ENCODE measurements at regions not wholly inside any gene's neighbourhood (a gene's known extent, or its start where the extent isn't known, plus 50 kb on each side); places are given as distances from the start of the nearest gene placed in this dataset.
"Not testable (repeated sequence)": the region's sequence is repeated elsewhere in the genome, so short reads cannot be mapped to it uniquely, and the experiment has no call there.

DNA sequence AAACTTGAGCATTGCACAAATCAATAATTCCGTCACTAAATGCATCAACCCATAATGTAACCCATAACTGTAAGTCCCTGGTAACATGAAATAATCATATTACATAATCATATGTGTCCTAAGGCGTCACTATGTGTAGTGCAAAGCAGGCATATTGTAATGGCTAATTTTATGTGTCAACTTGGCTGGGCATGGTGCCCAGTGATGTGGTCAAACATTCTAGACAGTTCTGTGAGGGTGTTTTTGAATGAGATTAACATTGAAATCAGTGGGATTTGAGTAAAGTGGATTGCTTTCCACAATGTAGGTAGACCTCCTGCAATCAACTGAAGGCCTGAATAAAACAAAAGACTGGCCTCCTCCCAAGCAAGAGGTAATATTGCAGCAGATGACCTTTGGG, 794.4 kb upstream of the ACO1 start:
- no peak overlapping the region for H3K4ac ChIP-seq (ENCODE audit: low read depth, low read length)
- no peak overlapping the region for H2BK120ac ChIP-seq (ENCODE audit: insufficient read depth, low read length, poor library complexity)
- no peaks in the 10 kb centered on the region for H3K4me1 ChIP-seq (ENCODE audit: control insufficient read depth in 1 of 2, insufficient read depth in 2 of 2, low read length in 2 of 2)
- no peak overlapping the region for H3K9ac ChIP-seq (ENCODE audit: low read length)
- no peak overlapping the region for H4K91ac ChIP-seq (ENCODE audit: low read depth, low read length)
- no peak overlapping the region for H3K23ac ChIP-seq (ENCODE audit: low read length)
- no peak overlapping the region for H3K18ac ChIP-seq (ENCODE audit: low read length)
- no peak overlapping the region for H3K4me2 ChIP-seq (ENCODE audit: low read length)
- H2BK5ac ChIP-seq (ENCODE audit: low read depth, low read length, poor library complexity): no peak overlapping the region
- H4K12ac ChIP-seq (ENCODE audit: low read depth, low read length): no peak overlapping the region
- no peak overlapping the region for H2AFZ ChIP-seq (ENCODE audit: insufficient read depth, low read length, poor library complexity)
- H3K27ac ChIP-seq (ENCODE audit: low read depth, low read length): no peak overlapping the region
- H3K36me3 ChIP-seq (ENCODE audit: control insufficient read depth in 1 of 2, insufficient read depth in 2 of 2, low read length in 2 of 2): no peaks in the 10 kb centered on the region
- H4K8ac ChIP-seq (ENCODE audit: low read depth, low read length): no peak overlapping the region
- DNase-seq: no peak
- H2BK12ac ChIP-seq (ENCODE audit: low read length): no peak overlapping the region
- H3K9me3 ChIP-seq (ENCODE audit: insufficient read depth, low read depth, low read length): no peaks in the 10 kb centered on the region
- no peak overlapping the region for H3K14ac ChIP-seq (ENCODE audit: low read length)
- H3K27me3 ChIP-seq (ENCODE audit: insufficient read depth, low read length): no peaks in the 10 kb centered on the region
- no peaks in the 10 kb centered on the region for H3K79me1 ChIP-seq (ENCODE audit: low read length)
- no peak overlapping the region for H3K4me3 ChIP-seq (ENCODE audit: low read depth, low read length)
- no CpG with 5 or more reads among the region's 2 CpGs for WGBS (ENCODE audit: extremely low coverage, insufficient coverage, insufficient read length)
- H2AK5ac ChIP-seq (ENCODE audit: low read length): no peak overlapping the region
- H3K79me2 ChIP-seq (ENCODE audit: control insufficient read depth, insufficient read depth, low read length, poor library complexity): no peaks in the 10 kb centered on the region

DNA sequence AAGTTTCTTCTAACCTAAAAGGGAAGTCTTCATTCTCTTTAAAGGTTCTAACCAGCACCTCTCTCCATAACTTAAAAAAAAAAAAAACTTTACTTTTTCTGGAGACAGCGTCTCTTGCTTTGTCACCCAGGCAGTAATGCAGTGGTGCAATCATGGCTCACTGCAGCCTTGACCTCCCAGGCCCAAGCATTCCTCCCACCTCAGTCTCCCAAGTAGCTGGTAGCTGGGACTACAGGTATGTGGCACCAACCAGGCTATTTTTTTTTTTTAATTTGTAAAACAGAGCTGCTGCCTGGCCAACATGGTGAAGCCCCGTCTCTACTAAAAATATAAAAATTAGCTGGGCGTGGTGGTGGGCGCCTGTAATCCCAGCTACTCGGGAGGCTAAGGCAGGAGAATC, 787.4 kb upstream of the ACO1 start:
- not testable (repeated sequence) for H2AFZ ChIP-seq (ENCODE audit: insufficient read depth, low read length, poor library complexity); H3K79me1 ChIP-seq (ENCODE audit: low read length); H3K36me3 ChIP-seq (ENCODE audit: control insufficient read depth in 1 of 2, insufficient read depth in 2 of 2, low read length in 2 of 2); H3K23ac ChIP-seq (ENCODE audit: low read length); H3K27me3 ChIP-seq (ENCODE audit: insufficient read depth, low read length); H4K12ac ChIP-seq (ENCODE audit: low read depth, low read length); H3K79me2 ChIP-seq (ENCODE audit: control insufficient read depth, insufficient read depth, low read length, poor library complexity); H2AK5ac ChIP-seq (ENCODE audit: low read length); H3K9ac ChIP-seq (ENCODE audit: low read length); H3K4ac ChIP-seq (ENCODE audit: low read depth, low read length); DNase-seq; H3K27ac ChIP-seq (ENCODE audit: low read depth, low read length); H3K18ac ChIP-seq (ENCODE audit: low read length); H3K14ac ChIP-seq (ENCODE audit: low read length); H3K4me2 ChIP-seq (ENCODE audit: low read length); H3K4me3 ChIP-seq (ENCODE audit: low read depth, low read length); H4K8ac ChIP-seq (ENCODE audit: low read depth, low read length); H4K91ac ChIP-seq (ENCODE audit: low read depth, low read length); H2BK5ac ChIP-seq (ENCODE audit: low read depth, low read length, poor library complexity); H2BK12ac ChIP-seq (ENCODE audit: low read length); H2BK120ac ChIP-seq (ENCODE audit: insufficient read depth, low read length, poor library complexity); H3K9me3 ChIP-seq (ENCODE audit: insufficient read depth, low read depth, low read length); H3K4me1 ChIP-seq (ENCODE audit: control insufficient read depth in 1 of 2, insufficient read depth in 2 of 2, low read length in 2 of 2)
- no CpG with 5 or more reads among the region's 5 CpGs for WGBS (ENCODE audit: extremely low coverage, insufficient coverage, insufficient read length)

DNA sequence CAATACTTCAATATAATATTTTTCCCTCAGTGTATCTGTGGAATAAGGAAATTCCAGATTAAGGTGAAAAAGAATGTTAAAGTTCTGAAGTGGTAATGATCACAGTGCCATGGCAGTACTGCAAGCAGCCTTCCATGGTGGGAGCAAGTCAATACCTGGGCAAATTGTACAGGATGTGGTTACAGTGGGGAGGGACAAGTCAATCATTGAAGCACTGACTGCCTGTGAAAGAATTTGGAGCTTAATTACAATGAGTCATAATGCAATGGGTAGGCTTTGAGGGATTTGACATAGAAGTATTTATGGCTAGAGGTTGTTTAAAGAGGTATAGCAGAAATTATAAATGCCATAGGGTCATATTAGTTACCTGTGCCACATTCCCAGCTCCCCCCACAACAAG, 786.5 kb upstream of the ACO1 start:
- H2BK12ac ChIP-seq (ENCODE audit: low read length): no peak overlapping the region
- H4K91ac ChIP-seq (ENCODE audit: low read depth, low read length): no peak overlapping the region
- no peak overlapping the region for H3K4ac ChIP-seq (ENCODE audit: low read depth, low read length)
- H3K27me3 ChIP-seq (ENCODE audit: insufficient read depth, low read length): no peaks in the 10 kb centered on the region
- no peaks in the 10 kb centered on the region for H3K79me2 ChIP-seq (ENCODE audit: control insufficient read depth, insufficient read depth, low read length, poor library complexity)
- H3K9ac ChIP-seq (ENCODE audit: low read length): no peak overlapping the region
- no peak overlapping the region for H2BK5ac ChIP-seq (ENCODE audit: low read depth, low read length, poor library complexity)
- no peak overlapping the region for H3K27ac ChIP-seq (ENCODE audit: low read depth, low read length)
- no peak for DNase-seq
- no peaks in the 10 kb centered on the region for H3K79me1 ChIP-seq (ENCODE audit: low read length)
- H3K4me3 ChIP-seq (ENCODE audit: low read depth, low read length): no peak overlapping the region
- no peak overlapping the region for H2BK120ac ChIP-seq (ENCODE audit: insufficient read depth, low read length, poor library complexity)
- no peak overlapping the region for H3K14ac ChIP-seq (ENCODE audit: low read length)
- no peak overlapping the region for H2AFZ ChIP-seq (ENCODE audit: insufficient read depth, low read length, poor library complexity)
- no peaks in the 10 kb centered on the region for H3K9me3 ChIP-seq (ENCODE audit: insufficient read depth, low read depth, low read length)
- H3K4me2 ChIP-seq (ENCODE audit: low read length): no peak overlapping the region
- no peak overlapping the region for H3K23ac ChIP-seq (ENCODE audit: low read length)
- no peak overlapping the region for H4K12ac ChIP-seq (ENCODE audit: low read depth, low read length)
- no peak overlapping the region for H3K18ac ChIP-seq (ENCODE audit: low read length)
- no peak overlapping the region for H2AK5ac ChIP-seq (ENCODE audit: low read length)
- H4K8ac ChIP-seq (ENCODE audit: low read depth, low read length): no peak overlapping the region
- no peaks in the 10 kb centered on the region for H3K4me1 ChIP-seq (ENCODE audit: control insufficient read depth in 1 of 2, insufficient read depth in 2 of 2, low read length in 2 of 2)
- no peaks in the 10 kb centered on the region for H3K36me3 ChIP-seq (ENCODE audit: control insufficient read depth in 1 of 2, insufficient read depth in 2 of 2, low read length in 2 of 2)

DNA sequence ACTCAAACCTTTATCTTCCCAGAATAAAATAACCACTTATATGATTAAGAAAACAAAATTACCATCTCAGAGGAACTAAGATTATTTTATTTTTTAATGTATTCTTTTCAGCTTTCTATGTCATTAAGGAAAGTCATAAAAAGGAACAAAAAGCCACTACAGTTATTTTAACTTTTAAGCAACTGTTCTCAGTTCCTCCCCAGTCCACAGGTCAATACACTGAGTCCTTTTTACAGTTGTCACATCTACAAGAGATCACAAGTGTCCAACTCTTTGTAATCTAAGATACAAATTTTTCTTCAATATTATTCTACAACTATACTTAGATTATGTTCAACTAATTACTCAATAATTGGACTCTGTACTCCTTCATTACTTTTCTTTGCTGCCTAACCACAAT, 782.8 kb upstream of the ACO1 start:
- no peaks in the 10 kb centered on the region for H3K36me3 ChIP-seq (ENCODE audit: control insufficient read depth in 1 of 2, insufficient read depth in 2 of 2, low read length in 2 of 2)
- no peak overlapping the region for H2AK5ac ChIP-seq (ENCODE audit: low read length)
- H3K14ac ChIP-seq (ENCODE audit: low read length): no peak overlapping the region
- H3K18ac ChIP-seq (ENCODE audit: low read length): no peak overlapping the region
- H4K91ac ChIP-seq (ENCODE audit: low read depth, low read length): no peak overlapping the region
- H3K9ac ChIP-seq (ENCODE audit: low read length): no peak overlapping the region
- H3K79me1 ChIP-seq (ENCODE audit: low read length): no peaks in the 10 kb centered on the region
- no peak overlapping the region for H3K27ac ChIP-seq (ENCODE audit: low read depth, low read length)
- H3K9me3 ChIP-seq (ENCODE audit: insufficient read depth, low read depth, low read length): no peaks in the 10 kb centered on the region
- no peak overlapping the region for H2BK5ac ChIP-seq (ENCODE audit: low read depth, low read length, poor library complexity)
- no peaks in the 10 kb centered on the region for H3K27me3 ChIP-seq (ENCODE audit: insufficient read depth, low read length)
- H3K23ac ChIP-seq (ENCODE audit: low read length): no peak overlapping the region
- no peaks in the 10 kb centered on the region for H3K4me1 ChIP-seq (ENCODE audit: control insufficient read depth in 1 of 2, insufficient read depth in 2 of 2, low read length in 2 of 2)
- H4K8ac ChIP-seq (ENCODE audit: low read depth, low read length): no peak overlapping the region
- H4K12ac ChIP-seq (ENCODE audit: low read depth, low read length): no peak overlapping the region
- no peak overlapping the region for H2AFZ ChIP-seq (ENCODE audit: insufficient read depth, low read length, poor library complexity)
- no peak overlapping the region for H3K4me3 ChIP-seq (ENCODE audit: low read depth, low read length)
- H3K4me2 ChIP-seq (ENCODE audit: low read length): no peak overlapping the region
- DNase-seq: no peak
- H3K79me2 ChIP-seq (ENCODE audit: control insufficient read depth, insufficient read depth, low read length, poor library complexity): no peaks in the 10 kb centered on the region
- no peak overlapping the region for H3K4ac ChIP-seq (ENCODE audit: low read depth, low read length)
- H2BK12ac ChIP-seq (ENCODE audit: low read length): no peak overlapping the region
- H2BK120ac ChIP-seq (ENCODE audit: insufficient read depth, low read length, poor library complexity): no peak overlapping the region

DNA sequence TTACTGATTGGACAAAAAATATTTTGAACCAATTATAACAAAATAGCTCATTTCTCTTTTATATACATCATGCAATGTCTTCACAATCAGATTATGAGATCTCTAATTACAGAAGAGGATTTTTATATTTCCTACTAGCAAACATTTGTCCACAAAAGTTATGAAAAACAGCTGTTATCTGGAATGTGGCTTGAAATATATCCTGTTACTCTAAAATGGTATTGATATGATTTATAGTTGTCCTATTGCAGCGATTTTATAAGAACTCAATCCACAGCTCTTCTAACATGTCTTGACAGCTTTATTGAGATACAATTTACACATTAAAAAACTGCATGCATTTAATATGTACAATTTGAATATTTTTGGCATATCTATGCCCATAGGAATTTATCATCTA, 779.9 kb upstream of the ACO1 start:
- Histone ChIP-seq H4K12ac (ENCODE audit: low read depth, low read length) (no peak overlapping the region), H3K9ac (ENCODE audit: low read length) (no peak overlapping the region), H3K4me3 (ENCODE audit: low read depth, low read length) (no peak overlapping the region), H3K4me2 (ENCODE audit: low read length) (no peak overlapping the region), H3K27me3 (ENCODE audit: insufficient read depth, low read length) (no peaks in the 10 kb centered on the region), H4K8ac (ENCODE audit: low read depth, low read length) (no peak overlapping the region), H2BK5ac (ENCODE audit: low read depth, low read length, poor library complexity) (no peak overlapping the region), H2BK120ac (ENCODE audit: insufficient read depth, low read length, poor library complexity) (no peak overlapping the region), H3K4me1 (ENCODE audit: control insufficient read depth in 1 of 2, insufficient read depth in 2 of 2, low read length in 2 of 2) (no peaks in the 10 kb centered on the region), H2BK12ac (ENCODE audit: low read length) (no peak overlapping the region), H3K79me1 (ENCODE audit: low read length) (no peaks in the 10 kb centered on the region), H3K4ac (ENCODE audit: low read depth, low read length) (no peak overlapping the region), H3K27ac (ENCODE audit: low read depth, low read length) (no peak overlapping the region), H3K79me2 (ENCODE audit: control insufficient read depth, insufficient read depth, low read length, poor library complexity) (no peaks in the 10 kb centered on the region), H3K9me3 (ENCODE audit: insufficient read depth, low read depth, low read length) (no peaks in the 10 kb centered on the region), H3K18ac (ENCODE audit: low read length) (no peak overlapping the region), H3K36me3 (ENCODE audit: control insufficient read depth in 1 of 2, insufficient read depth in 2 of 2, low read length in 2 of 2) (no peaks in the 10 kb centered on the region), H2AK5ac (ENCODE audit: low read length) (no peak overlapping the region), H3K14ac (ENCODE audit: low read length) (no peak overlapping the region), H4K91ac (ENCODE audit: low read depth, low read length) (no peak overlapping the region), H3K23ac (ENCODE audit: low read length) (no peak overlapping the region), H2AFZ (ENCODE audit: insufficient read depth, low read length, poor library complexity) (no peak overlapping the region)
- no peak for DNase-seq
- WGBS (ENCODE audit: extremely low coverage, insufficient coverage, insufficient read length): no CpG with 5 or more reads among the region's 1 CpG
